ENCODE measurements at regions not wholly inside any gene's neighbourhood (a gene's known extent, or its start where the extent isn't known, plus 50 kb on each side); places are given as distances from the start of the nearest gene placed in this dataset.

GRCh38 chr12:94754653-94755052 is 104.3 kb upstream of the TMCC3 start:
- DNase-seq (ENCODE audit: low read depth in 2 of 2), result peak in 1 of 2 donors; percentile 23

- no peak for DNase-seq (ENCODE audit: low read depth in 2 of 2)
These were observed 102.8 kb upstream of the TMCC3 start for GRCh38 chr12:94753036-94753679.

- no peak for DNase-seq (ENCODE audit: low read depth in 2 of 2)
These were observed 100.5 kb upstream of the TMCC3 start for GRCh38 chr12:94750864-94751263.

- no peak for DNase-seq (ENCODE audit: low read depth in 2 of 2)
These were observed 99.5 kb upstream of the TMCC3 start for GRCh38 chr12:94749890-94750289.

- no peak for DNase-seq (ENCODE audit: low read depth in 2 of 2)
These were observed 99.1 kb upstream of the TMCC3 start for GRCh38 chr12:94749455-94749854.

- no peak for DNase-seq (ENCODE audit: low read depth in 2 of 2)
These were observed 98.5 kb upstream of the TMCC3 start for GRCh38 chr12:94748726-94749421.

- no peak for DNase-seq (ENCODE audit: low read depth in 2 of 2)
These were observed 95.2 kb upstream of the TMCC3 start for GRCh38 chr12:94745562-94745961.

GRCh38 chr12:94743174-94743573 is 92.8 kb upstream of the TMCC3 start:
- DNase-seq (ENCODE audit: low read depth in 2 of 2), result no peak

- no peak for DNase-seq (ENCODE audit: low read depth in 2 of 2)
These were observed 90.4 kb upstream of the TMCC3 start for GRCh38 chr12:94740601-94741362.

GRCh38 chr12:94736820-94737219 is 86.5 kb upstream of the TMCC3 start:
- no peak for DNase-seq (ENCODE audit: low read depth in 2 of 2)

- DNase-seq (ENCODE audit: low read depth in 2 of 2), result no peak
These were observed 85.6 kb upstream of the TMCC3 start for GRCh38 chr12:94736004-94736403.

- no peak for DNase-seq (ENCODE audit: low read depth in 2 of 2)
These were observed 83.4 kb upstream of the TMCC3 start for GRCh38 chr12:94733727-94734126.

- DNase-seq (ENCODE audit: low read depth in 2 of 2), result peak in 1 of 2 donors; percentile 30
These were observed 82.1 kb upstream of the TMCC3 start for GRCh38 chr12:94732367-94732990.

GRCh38 chr12:94731733-94732360 is 81.5 kb upstream of the TMCC3 start:
- peak in 1 of 2 donors; percentile 46 for DNase-seq (ENCODE audit: low read depth in 2 of 2)

GRCh38 chr12:94730847-94731246 is 80.5 kb upstream of the TMCC3 start:
- no peak for DNase-seq (ENCODE audit: low read depth in 2 of 2)

GRCh38 chr12:94726236-94726835 is 76.0 kb upstream of the TMCC3 start:
- DNase-seq (ENCODE audit: low read depth in 2 of 2), result no peak

- peak in 1 of 2 donors; percentile 77 for DNase-seq (ENCODE audit: low read depth in 2 of 2)
These were observed 75.2 kb upstream of the TMCC3 start for GRCh38 chr12:94725375-94726168.

- no peak for DNase-seq (ENCODE audit: low read depth in 2 of 2)
These were observed 72.3 kb upstream of the TMCC3 start for GRCh38 chr12:94722664-94723063.

GRCh38 chr12:94721173-94721572 is 70.8 kb upstream of the TMCC3 start:
- DNase-seq (ENCODE audit: low read depth in 2 of 2), result no peak

GRCh38 chr12:94718114-94718513 is 67.8 kb upstream of the TMCC3 start:
- peak in 1 of 2 donors; percentile 34 for DNase-seq (ENCODE audit: low read depth in 2 of 2)
